ENCODE measurements at regions not wholly inside any gene's neighbourhood (a gene's known extent, or its start where the extent isn't known, plus 50 kb on each side); places are given as distances from the start of the nearest gene placed in this dataset.

DNA sequence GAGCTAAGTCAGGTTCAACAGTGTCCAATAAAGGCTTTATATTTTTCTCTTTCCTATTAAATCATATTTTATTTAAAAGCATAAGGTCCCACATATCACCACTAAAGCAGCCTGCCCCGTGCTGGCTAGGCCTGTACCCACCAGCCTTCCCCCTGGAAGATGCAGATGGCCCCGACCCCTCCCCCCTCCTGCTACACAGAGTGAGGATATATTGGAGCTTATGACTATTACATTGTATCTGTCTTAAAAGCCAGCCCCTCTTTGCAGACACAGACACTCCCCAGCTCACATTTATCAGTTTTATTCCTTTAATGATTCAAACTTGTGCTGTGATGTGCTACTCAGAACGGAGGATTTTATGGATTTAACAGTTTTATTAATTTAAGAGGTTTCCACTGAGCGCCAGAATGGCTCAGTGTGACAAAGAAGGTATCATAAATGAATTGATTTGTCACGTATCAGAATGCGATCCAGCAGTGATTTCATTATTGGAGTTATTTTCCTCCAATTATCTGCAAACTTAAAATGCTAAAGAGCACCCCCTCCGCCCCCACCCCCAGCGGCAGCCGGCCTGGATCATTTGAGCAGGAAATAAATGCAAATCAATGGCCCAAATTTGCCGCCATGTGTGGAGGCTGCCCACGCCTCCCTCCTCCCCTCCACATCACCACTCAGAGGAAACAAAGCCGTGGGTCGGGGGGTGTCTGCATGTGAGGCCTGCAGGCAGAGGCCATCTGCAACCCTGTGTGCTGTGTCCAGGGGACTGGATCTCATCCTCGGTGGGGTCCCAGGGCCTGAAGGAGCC lies 72.6 kb upstream of the ZMIZ1 start:
- Histone ChIP-seq H3K4me3 (ENCODE audit: low read depth in 1 of 2, low read length in 2 of 2) (no peak overlapping the region), H3K4me1 (ENCODE audit: control insufficient read depth in 1 of 2, insufficient read depth in 2 of 2, low read length in 2 of 2) (no peaks in the 10 kb centered on the region), H3K9me3 (ENCODE audit: control insufficient read depth in 1 of 2, low read length in 2 of 2) (no peaks in the 10 kb centered on the region), H3K36me3 (ENCODE audit: control insufficient read depth in 1 of 2, insufficient read depth in 2 of 2, low read length in 2 of 2) (no peaks in the 10 kb centered on the region), H3K27me3 (ENCODE audit: low read depth, low read length) (no peaks in the 10 kb centered on the region), H3K27ac (ENCODE audit: low read length) (no peak overlapping the region)

DNA sequence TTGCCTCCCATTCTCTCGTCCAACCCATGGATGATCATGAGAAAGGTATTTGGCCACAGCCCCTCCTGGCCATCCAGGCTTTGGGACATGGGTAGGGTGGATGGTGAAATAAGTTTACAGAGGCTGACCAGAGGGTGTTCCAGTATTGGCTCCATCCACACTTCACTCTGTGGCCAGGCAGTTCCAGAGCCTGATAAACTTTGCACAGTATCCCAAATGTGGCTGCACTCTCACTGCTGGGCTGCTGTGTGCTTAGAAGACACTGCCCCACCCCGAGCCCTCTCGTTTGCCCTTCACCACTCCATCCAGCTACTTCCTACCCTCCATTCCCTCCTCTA lies 72.0 kb upstream of the ZMIZ1 start:
- H3K27ac ChIP-seq (ENCODE audit: low read length): no peak overlapping the region

DNA sequence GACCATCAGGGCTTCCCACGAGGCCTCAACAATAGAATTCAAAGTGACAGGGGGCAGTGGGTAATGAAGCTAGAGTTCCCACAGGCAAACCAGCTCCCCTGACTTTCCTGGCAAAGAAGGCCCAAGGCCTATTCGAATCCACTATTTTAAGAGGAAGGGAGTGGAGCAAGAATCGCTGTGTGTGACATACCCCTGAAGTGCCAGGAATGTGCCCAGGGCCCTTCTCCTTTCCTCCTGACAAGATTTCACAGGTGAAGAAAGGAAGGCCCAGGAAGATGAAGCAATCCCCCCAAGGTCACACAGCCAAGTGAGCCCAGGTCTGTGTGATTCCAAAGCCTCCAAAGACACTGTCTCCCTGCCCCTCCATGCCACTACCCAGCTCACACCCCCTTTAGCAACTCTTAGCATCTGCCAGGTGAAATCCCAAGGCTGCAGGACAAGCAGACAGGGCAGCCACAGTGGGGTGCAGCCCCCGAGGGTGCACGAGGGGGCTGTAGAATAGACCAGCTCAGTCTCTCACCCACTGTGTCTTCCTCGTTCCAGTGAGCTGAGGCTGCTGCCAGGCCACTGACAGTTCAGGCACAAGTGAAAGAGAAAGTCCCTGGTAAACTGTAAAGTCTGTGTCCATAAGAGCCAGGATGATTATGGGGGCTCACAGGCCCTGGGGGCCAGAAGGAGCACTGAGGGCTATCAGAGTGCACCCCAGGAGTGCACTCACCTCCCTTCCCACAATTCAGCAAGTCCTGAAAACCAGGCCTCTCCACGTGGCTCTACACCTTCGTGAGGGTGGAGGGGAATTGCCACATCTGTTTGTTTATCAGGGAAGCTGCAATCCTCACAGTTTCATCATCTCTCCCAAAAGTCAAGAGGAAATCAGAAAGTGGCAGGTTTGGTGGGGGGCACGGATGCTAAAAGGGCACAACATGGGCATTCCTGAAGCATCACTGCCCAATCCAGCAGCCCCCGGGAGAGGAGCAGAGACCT lies 70.8 kb upstream of the ZMIZ1 start:
- Histone ChIP-seq H3K4me1 (ENCODE audit: control insufficient read depth in 1 of 2, insufficient read depth in 2 of 2, low read length in 2 of 2) (no peaks in the 10 kb centered on the region), H3K27ac (ENCODE audit: low read length) (no peak overlapping the region), H3K9me3 (ENCODE audit: control insufficient read depth in 1 of 2, low read length in 2 of 2) (no peaks in the 10 kb centered on the region), H3K36me3 (ENCODE audit: control insufficient read depth in 1 of 2, insufficient read depth in 2 of 2, low read length in 2 of 2) (no peaks in the 10 kb centered on the region), H3K27me3 (ENCODE audit: low read depth, low read length) (no peaks in the 10 kb centered on the region), H3K4me3 (ENCODE audit: low read depth in 1 of 2, low read length in 2 of 2) (no peak overlapping the region)

More for the DNA sequence above, 72.0 kb upstream of the ZMIZ1 start:
- no peak overlapping the region for H3K4me3 ChIP-seq (ENCODE audit: low read depth in 1 of 2, low read length in 2 of 2)
- no peaks in the 10 kb centered on the region for H3K36me3 ChIP-seq (ENCODE audit: control insufficient read depth in 1 of 2, insufficient read depth in 2 of 2, low read length in 2 of 2)
- H3K27me3 ChIP-seq (ENCODE audit: low read depth, low read length): no peaks in the 10 kb centered on the region
- H3K4me1 ChIP-seq (ENCODE audit: control insufficient read depth in 1 of 2, insufficient read depth in 2 of 2, low read length in 2 of 2): no peaks in the 10 kb centered on the region
- no peaks in the 10 kb centered on the region for H3K9me3 ChIP-seq (ENCODE audit: control insufficient read depth in 1 of 2, low read length in 2 of 2)

GRCh38 chr10:79001082-79001885 lies 67.5 kb upstream of the ZMIZ1 start:
- Histone ChIP-seq H3K4me1 (ENCODE audit: control insufficient read depth in 1 of 2, insufficient read depth in 2 of 2, low read length in 2 of 2) (no peaks in the 10 kb centered on the region), H3K27ac (ENCODE audit: low read length) (no peak overlapping the region), H3K9me3 (ENCODE audit: control insufficient read depth in 1 of 2, low read length in 2 of 2) (no peaks in the 10 kb centered on the region), H3K36me3 (ENCODE audit: control insufficient read depth in 1 of 2, insufficient read depth in 2 of 2, low read length in 2 of 2) (no peaks in the 10 kb centered on the region), H3K27me3 (ENCODE audit: low read depth, low read length) (no peaks in the 10 kb centered on the region), H3K4me3 (ENCODE audit: low read depth in 1 of 2, low read length in 2 of 2) (no peak overlapping the region)

GRCh38 chr10:79002336-79002735 lies 66.4 kb upstream of the ZMIZ1 start:
- Histone ChIP-seq H3K27me3 (ENCODE audit: low read depth, low read length) (no peaks in the 10 kb centered on the region), H3K36me3 (ENCODE audit: control insufficient read depth in 1 of 2, insufficient read depth in 2 of 2, low read length in 2 of 2) (no peaks in the 10 kb centered on the region), H3K9me3 (ENCODE audit: control insufficient read depth in 1 of 2, low read length in 2 of 2) (no peaks in the 10 kb centered on the region), H3K4me3 (ENCODE audit: low read depth in 1 of 2, low read length in 2 of 2) (no peak overlapping the region), H3K27ac (ENCODE audit: low read length) (no peak overlapping the region), H3K4me1 (ENCODE audit: control insufficient read depth in 1 of 2, insufficient read depth in 2 of 2, low read length in 2 of 2) (no peaks in the 10 kb centered on the region)

DNA sequence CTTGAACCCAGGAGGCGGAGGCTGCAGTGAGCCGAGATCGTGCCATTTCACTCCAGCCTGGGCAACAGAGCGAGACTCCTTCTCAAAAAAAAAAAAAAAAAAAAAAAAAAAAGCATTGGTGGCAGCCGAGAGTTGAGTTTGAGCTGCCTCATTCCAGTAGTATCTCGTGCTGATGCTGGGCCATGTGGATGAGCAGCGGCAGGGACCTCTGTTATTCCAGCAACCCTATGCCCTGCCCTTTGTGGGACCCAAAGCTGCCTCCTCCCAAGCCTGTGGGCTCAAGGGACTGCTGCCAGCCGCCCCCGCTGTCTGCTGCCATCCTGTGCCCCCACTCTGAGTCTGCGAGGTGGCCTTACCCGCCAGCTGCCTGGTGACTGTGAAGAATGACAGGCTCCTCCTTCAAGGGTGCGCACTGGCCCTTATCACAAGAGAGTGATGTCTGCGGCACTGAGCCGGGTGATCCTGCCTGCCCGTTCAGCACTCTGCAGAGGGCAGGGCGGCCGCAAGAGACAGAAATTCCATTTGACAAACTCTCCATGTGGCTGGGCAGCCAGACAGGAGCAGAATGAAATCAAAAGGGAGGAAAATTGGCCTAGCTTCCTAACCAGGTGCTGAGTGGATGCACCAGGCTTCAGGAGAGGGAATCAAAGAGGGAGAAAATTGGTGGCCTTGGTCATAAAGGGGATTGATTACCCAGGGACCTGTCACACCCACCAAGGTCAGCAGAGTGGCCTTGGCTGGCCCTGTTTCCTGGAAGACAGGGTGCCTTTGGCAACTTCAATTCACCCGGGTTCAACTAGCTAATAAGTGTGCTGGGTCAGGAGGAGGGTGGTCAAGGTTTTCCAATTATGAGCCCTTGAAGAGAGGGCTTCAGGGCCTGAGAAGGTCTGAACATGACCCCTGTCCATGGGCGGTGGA lies 65.3 kb upstream of the ZMIZ1 start:
- Histone ChIP-seq H3K4me3 (ENCODE audit: low read depth in 1 of 2, low read length in 2 of 2) (no peak overlapping the region), H3K27ac (ENCODE audit: low read length) (no peak overlapping the region), H3K9me3 (ENCODE audit: control insufficient read depth in 1 of 2, low read length in 2 of 2) (no peaks in the 10 kb centered on the region), H3K4me1 (ENCODE audit: control insufficient read depth in 1 of 2, insufficient read depth in 2 of 2, low read length in 2 of 2) (no peaks in the 10 kb centered on the region), H3K27me3 (ENCODE audit: low read depth, low read length) (no peaks in the 10 kb centered on the region), H3K36me3 (ENCODE audit: control insufficient read depth in 1 of 2, insufficient read depth in 2 of 2, low read length in 2 of 2) (no peaks in the 10 kb centered on the region)

DNA sequence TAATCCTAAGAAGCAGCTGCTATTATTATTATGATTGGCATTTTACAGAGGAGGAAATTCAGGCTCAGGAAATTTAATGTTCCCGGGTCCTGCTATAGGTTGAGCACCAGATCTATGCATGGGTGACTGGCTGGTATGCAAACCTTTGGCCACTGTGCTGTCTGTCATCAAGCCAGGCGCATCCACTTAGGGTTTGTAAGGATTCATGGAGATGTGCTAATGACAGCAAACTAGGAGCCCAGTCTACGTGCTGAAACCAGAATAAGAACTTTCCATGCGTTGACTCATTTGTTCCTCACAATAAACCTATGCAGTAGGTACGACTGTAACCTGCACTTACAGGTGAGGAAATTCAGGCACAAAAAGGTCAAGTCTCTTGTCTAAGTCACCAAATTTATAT lies 64.5 kb upstream of the ZMIZ1 start:
- H3K4me3 ChIP-seq (ENCODE audit: low read depth in 1 of 2, low read length in 2 of 2): no peak overlapping the region
- no peaks in the 10 kb centered on the region for H3K9me3 ChIP-seq (ENCODE audit: control insufficient read depth in 1 of 2, low read length in 2 of 2)
- no peaks in the 10 kb centered on the region for H3K4me1 ChIP-seq (ENCODE audit: control insufficient read depth in 1 of 2, insufficient read depth in 2 of 2, low read length in 2 of 2)
- no peak overlapping the region for H3K27ac ChIP-seq (ENCODE audit: low read length)
- H3K27me3 ChIP-seq (ENCODE audit: low read depth, low read length): no peaks in the 10 kb centered on the region
- no peaks in the 10 kb centered on the region for H3K36me3 ChIP-seq (ENCODE audit: control insufficient read depth in 1 of 2, insufficient read depth in 2 of 2, low read length in 2 of 2)

- Histone ChIP-seq H3K27ac (ENCODE audit: low read length) (no peak overlapping the region), H3K4me1 (ENCODE audit: control insufficient read depth in 1 of 2, insufficient read depth in 2 of 2, low read length in 2 of 2) (no peaks in the 10 kb centered on the region), H3K9me3 (ENCODE audit: control insufficient read depth in 1 of 2, low read length in 2 of 2) (no peaks in the 10 kb centered on the region), H3K4me3 (ENCODE audit: low read depth in 1 of 2, low read length in 2 of 2) (no peak overlapping the region), H3K27me3 (ENCODE audit: low read depth, low read length) (no peaks in the 10 kb centered on the region), H3K36me3 (ENCODE audit: control insufficient read depth in 1 of 2, insufficient read depth in 2 of 2, low read length in 2 of 2) (no peaks in the 10 kb centered on the region)
Observed at GRCh38 chr10:79005126-79005810, 63.5 kb upstream of the ZMIZ1 start.

- H3K36me3 ChIP-seq (ENCODE audit: control insufficient read depth in 1 of 2, insufficient read depth in 2 of 2, low read length in 2 of 2): no peaks in the 10 kb centered on the region
- H3K27ac ChIP-seq (ENCODE audit: low read length): no peak overlapping the region
- H3K4me3 ChIP-seq (ENCODE audit: low read depth in 1 of 2, low read length in 2 of 2): no peak overlapping the region
- H3K9me3 ChIP-seq (ENCODE audit: control insufficient read depth in 1 of 2, low read length in 2 of 2): no peaks in the 10 kb centered on the region
- H3K27me3 ChIP-seq (ENCODE audit: low read depth, low read length): no peaks in the 10 kb centered on the region
- no peaks in the 10 kb centered on the region for H3K4me1 ChIP-seq (ENCODE audit: control insufficient read depth in 1 of 2, insufficient read depth in 2 of 2, low read length in 2 of 2)
Observed at GRCh38 chr10:79007018-79007417, 61.7 kb upstream of the ZMIZ1 start.

Data from muscle layer of duodenum (tissue), 2 donors.